Ascending aorta (tissue), 2 donors: ENCODE measurements at regions not wholly inside any gene's neighbourhood (a gene's known extent, or its start where the extent isn't known, plus 50 kb on each side); places are given as distances from the start of the nearest gene placed in this dataset.

Experiments used
- DNase-seq, 2 donors: peaks; one replicate each; pipeline ENCODE4 v3.0.0-alpha.2; 2019; ENCODE audit warnings: low spot score in 2 of 2
- H3K27ac ChIP-seq, 2 donors: fragments of 200-600 bp; sonication (generic); one replicate each; pipeline ENCODE4 v1.5.1; 2016 to 2017; ENCODE audit warnings: mild to moderate bottlenecking in 1 of 2
- H3K27me3 ChIP-seq: fragments of 200-600 bp; sonication (generic); one replicate; pipeline ENCODE4 v1.5.1; 2017
- H3K36me3 ChIP-seq, 2 donors: fragments of 200-600 bp; sonication (generic); one replicate each; pipeline ENCODE4 v1.5.1; 2016
- H3K4me1 ChIP-seq, 2 donors: fragments of 200-600 bp; sonication (generic); one replicate each; pipeline ENCODE4 v1.5.1; 2016 to 2017; ENCODE audit warnings: mild to moderate bottlenecking in 1 of 2
- H3K4me3 ChIP-seq, 2 donors: fragments of 200-600 bp; sonication (generic); one replicate each; pipeline ENCODE4 v1.5.1; 2016 to 2017; ENCODE audit warnings: mild to moderate bottlenecking in 1 of 2
- H3K9me3 ChIP-seq, 2 donors: fragments of 200-600 bp; sonication (generic); one replicate each; pipeline ENCODE4 v1.5.1; 2016
- CTCF ChIP-seq, 3 experiments: fragments of 200-600 bp in 2 of 3; fragments of 450-650 bp in 1 of 3; sonication (generic) in 2 of 3; IDR thresholded peaks; one replicate each; pipeline ENCODE4 v1.5.1; 2016 to 2019; ENCODE audit warnings: antibody characterized with exemption in 3 of 3, mild to moderate bottlenecking in 1 of 3, moderate library complexity in 1 of 3
- intact Hi-C: fragments of 100-400 bp; cut with DNase I; formaldehyde crosslinking; loops from one replicate; pipeline ENCODE4 v1.15.1; 2023

GRCh38 chr2:122164964-122165363 lies 409.5 kb downstream of the TSN start:
- H3K36me3 ChIP-seq: no peaks in the 10 kb centered on the region
- intact Hi-C loops: no loop called here
- DNase-seq: no peak

GRCh38 chr2:122166820-122167219 lies 411.4 kb downstream of the TSN start:
- H3K4me3 ChIP-seq: no peak overlapping the region
- intact Hi-C loops: no loop called here
- no peak for DNase-seq

More at GRCh38 chr2:122164964-122165363, 409.5 kb downstream of the TSN start:
- no peak for TF ChIP-seq CTCF (IDR thresholded peaks at IDR 0.05)
- H3K9me3 ChIP-seq: no peaks in the 10 kb centered on the region
- H3K27me3 ChIP-seq: no peaks in the 10 kb centered on the region
- no peak overlapping the region for H3K4me3 ChIP-seq
- no peaks in the 10 kb centered on the region for H3K4me1 ChIP-seq
- H3K27ac ChIP-seq: no peak overlapping the region

GRCh38 chr2:122167515-122167914 lies 412.1 kb downstream of the TSN start:
- no peak for DNase-seq
- TF ChIP-seq CTCF (IDR thresholded peaks at IDR 0.05): no peak
- Histone ChIP-seq H3K9me3 (no peaks in the 10 kb centered on the region), H3K27ac (no peak overlapping the region), H3K27me3 (no peaks in the 10 kb centered on the region), H3K4me1 (no peaks in the 10 kb centered on the region), H3K36me3 (no peaks in the 10 kb centered on the region), H3K4me3 (no peak overlapping the region)
- intact Hi-C loops: no loop called here

More at GRCh38 chr2:122166820-122167219, 411.4 kb downstream of the TSN start:
- TF ChIP-seq CTCF (IDR thresholded peaks at IDR 0.05): no peak
- H3K36me3 ChIP-seq: no peaks in the 10 kb centered on the region
- H3K27me3 ChIP-seq: no peaks in the 10 kb centered on the region
- no peak overlapping the region for H3K27ac ChIP-seq
- H3K4me1 ChIP-seq: no peaks in the 10 kb centered on the region
- no peaks in the 10 kb centered on the region for H3K9me3 ChIP-seq

- no peak for TF ChIP-seq CTCF (IDR thresholded peaks at IDR 0.05)
- Histone ChIP-seq H3K36me3 (no peaks in the 10 kb centered on the region), H3K27ac (no peak overlapping the region), H3K4me3 (no peak overlapping the region), H3K27me3 (no peaks in the 10 kb centered on the region), H3K4me1 (no peaks in the 10 kb centered on the region), H3K9me3 (no peaks in the 10 kb centered on the region)
- DNase-seq: no peak
- intact Hi-C loops: no loop called here
These were observed 413.3 kb downstream of the TSN start for GRCh38 chr2:122168799-122169198.

GRCh38 chr2:122172812-122173211 lies 417.4 kb downstream of the TSN start:
- H3K36me3 ChIP-seq: no peaks in the 10 kb centered on the region
- no peak overlapping the region for H3K27ac ChIP-seq
- no peaks in the 10 kb centered on the region for H3K4me1 ChIP-seq
- H3K4me3 ChIP-seq: no peak overlapping the region
- H3K9me3 ChIP-seq: no peaks in the 10 kb centered on the region
- DNase-seq: no peak
- intact Hi-C loops: no loop called here
- no peaks in the 10 kb centered on the region for H3K27me3 ChIP-seq
- TF ChIP-seq CTCF (IDR thresholded peaks at IDR 0.05): no peak

- DNase-seq: no peak
- intact Hi-C loops: no loop called here
- no peaks in the 10 kb centered on the region for H3K4me1 ChIP-seq
- H3K27ac ChIP-seq: no peak overlapping the region
- H3K4me3 ChIP-seq: no peak overlapping the region
- no peaks in the 10 kb centered on the region for H3K9me3 ChIP-seq
- no peaks in the 10 kb centered on the region for H3K36me3 ChIP-seq
- no peak for TF ChIP-seq CTCF (IDR thresholded peaks at IDR 0.05)
- no peaks in the 10 kb centered on the region for H3K27me3 ChIP-seq
These were observed 418.6 kb downstream of the TSN start for GRCh38 chr2:122174061-122174460.
